Esophagus squamous epithelium (tissue), 5 donors: ENCODE measurements at regions not wholly inside any gene's neighbourhood (a gene's known extent, or its start where the extent isn't known, plus 50 kb on each side); places are given as distances from the start of the nearest gene placed in this dataset.

Source experiments
- DNase-seq: peaks from one replicate; lab custom pipeline; 2025; lab: John Stamatoyannopoulos, UW
- H3K27ac ChIP-seq, 4 donors: fragments of 200-600 bp; sonication (generic); one replicate each; pipeline ENCODE4 v1.5.1; 2016 to 2019; ENCODE audit warnings: mild to moderate bottlenecking in 1 of 4
- H3K27me3 ChIP-seq, 4 donors: fragments of 200-600 bp; sonication (generic); 1 replicate in 3 of 4; 2 replicates in 1 of 4; pipeline versions ENCODE4 v1.5.1 to v1.6.0; 2017 to 2021; ENCODE audit warnings: antibody characterized with exemption in 1 of 4
- H3K36me3 ChIP-seq, 3 donors: fragments of 200-600 bp; sonication (generic); one replicate each; pipeline ENCODE4 v1.5.1; 2016 to 2019
- H3K4me1 ChIP-seq, 3 donors: fragments of 200-600 bp; sonication (generic); one replicate each; pipeline ENCODE4 v1.5.1; 2017 to 2019
- H3K4me3 ChIP-seq, 4 donors: fragments of 200-600 bp; sonication (generic); 1 replicate in 3 of 4; 2 replicates in 1 of 4; pipeline ENCODE4 v1.5.1; 2016 to 2019; ENCODE audit warnings: mild to moderate bottlenecking in 2 of 4, moderate library complexity in 1 of 4
- H3K9me3 ChIP-seq, 3 donors: fragments of 200-600 bp; sonication (generic); one replicate each; pipeline ENCODE4 v1.5.1; 2016 to 2019
- POLR2A ChIP-seq, 4 donors: fragments of 450-650 bp; IDR thresholded peaks; one replicate each; pipeline ENCODE4 v1.6.1; 2017; ENCODE audit warnings: antibody characterized with exemption in 4 of 4, mild to moderate bottlenecking in 4 of 4, moderate library complexity in 3 of 4
- WGBS, 2 donors: methylation state at CpG; one replicate each; pipeline ENCODE4 v1.1.5; 2018; 5-methylcytosine and 5-hydroxymethylcytosine counted together
- intact Hi-C: fragments of 100-400 bp; cut with DNase I; formaldehyde crosslinking; loops from one replicate; pipeline ENCODE4 v1.15.0; 2022
- TF ChIP-seq, protein P1 (sequence below), 6 experiments: fragments of 450-650 bp in 4 of 6; fragments of 200-600 bp in 2 of 6; sonication (generic) in 2 of 6; IDR thresholded peaks; one replicate each; pipeline ENCODE4 v1.5.1; 2016 to 2019; ENCODE audit warnings: antibody characterized with exemption in 6 of 6, mild to moderate bottlenecking in 4 of 6, moderate library complexity in 4 of 6
- donor health status: DM: yes; HTN: yes; CAD: no.

DNA sequence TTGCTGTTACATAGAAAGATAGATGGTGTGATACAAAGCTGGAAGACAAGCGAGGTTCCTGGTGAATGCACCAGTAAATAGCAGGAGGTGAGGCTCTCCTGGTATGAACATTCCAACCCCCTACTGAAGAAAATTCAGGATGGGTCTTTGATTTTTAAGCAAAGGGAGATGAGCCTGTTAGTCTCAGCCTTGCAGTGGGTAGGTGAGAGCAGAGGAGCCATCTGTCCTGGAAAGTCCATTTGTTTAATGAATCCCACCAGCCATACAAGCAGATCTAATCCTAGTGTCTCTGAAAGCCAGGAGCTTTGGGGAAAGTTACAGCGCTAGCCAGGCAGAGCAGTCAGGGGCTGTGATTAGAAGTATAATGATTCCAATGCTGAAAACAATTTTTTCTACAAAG is 234.8 kb upstream of the FOXN3 start:
- WGBS, 2 donors: 81 to 94% methylated on average over 2 of the region's 2 CpGs
- DNase-seq: no peak
- intact Hi-C loops: no loop called here
- no peaks in the 10 kb centered on the region for H3K36me3 ChIP-seq
- no peaks in the 10 kb centered on the region for H3K9me3 ChIP-seq
- H3K4me1 ChIP-seq: no peaks in the 10 kb centered on the region
- no peak overlapping the region for H3K27ac ChIP-seq
- H3K27me3 ChIP-seq: no peaks in the 10 kb centered on the region
- no peak overlapping the region for H3K4me3 ChIP-seq
- no peak for TF ChIP-seq POLR2A (IDR thresholded peaks at IDR 0.05)
- TF ChIP-seq, protein P1, sequence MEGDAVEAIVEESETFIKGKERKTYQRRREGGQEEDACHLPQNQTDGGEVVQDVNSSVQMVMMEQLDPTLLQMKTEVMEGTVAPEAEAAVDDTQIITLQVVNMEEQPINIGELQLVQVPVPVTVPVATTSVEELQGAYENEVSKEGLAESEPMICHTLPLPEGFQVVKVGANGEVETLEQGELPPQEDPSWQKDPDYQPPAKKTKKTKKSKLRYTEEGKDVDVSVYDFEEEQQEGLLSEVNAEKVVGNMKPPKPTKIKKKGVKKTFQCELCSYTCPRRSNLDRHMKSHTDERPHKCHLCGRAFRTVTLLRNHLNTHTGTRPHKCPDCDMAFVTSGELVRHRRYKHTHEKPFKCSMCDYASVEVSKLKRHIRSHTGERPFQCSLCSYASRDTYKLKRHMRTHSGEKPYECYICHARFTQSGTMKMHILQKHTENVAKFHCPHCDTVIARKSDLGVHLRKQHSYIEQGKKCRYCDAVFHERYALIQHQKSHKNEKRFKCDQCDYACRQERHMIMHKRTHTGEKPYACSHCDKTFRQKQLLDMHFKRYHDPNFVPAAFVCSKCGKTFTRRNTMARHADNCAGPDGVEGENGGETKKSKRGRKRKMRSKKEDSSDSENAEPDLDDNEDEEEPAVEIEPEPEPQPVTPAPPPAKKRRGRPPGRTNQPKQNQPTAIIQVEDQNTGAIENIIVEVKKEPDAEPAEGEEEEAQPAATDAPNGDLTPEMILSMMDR (IDR thresholded peaks at IDR 0.05): no peak

DNA sequence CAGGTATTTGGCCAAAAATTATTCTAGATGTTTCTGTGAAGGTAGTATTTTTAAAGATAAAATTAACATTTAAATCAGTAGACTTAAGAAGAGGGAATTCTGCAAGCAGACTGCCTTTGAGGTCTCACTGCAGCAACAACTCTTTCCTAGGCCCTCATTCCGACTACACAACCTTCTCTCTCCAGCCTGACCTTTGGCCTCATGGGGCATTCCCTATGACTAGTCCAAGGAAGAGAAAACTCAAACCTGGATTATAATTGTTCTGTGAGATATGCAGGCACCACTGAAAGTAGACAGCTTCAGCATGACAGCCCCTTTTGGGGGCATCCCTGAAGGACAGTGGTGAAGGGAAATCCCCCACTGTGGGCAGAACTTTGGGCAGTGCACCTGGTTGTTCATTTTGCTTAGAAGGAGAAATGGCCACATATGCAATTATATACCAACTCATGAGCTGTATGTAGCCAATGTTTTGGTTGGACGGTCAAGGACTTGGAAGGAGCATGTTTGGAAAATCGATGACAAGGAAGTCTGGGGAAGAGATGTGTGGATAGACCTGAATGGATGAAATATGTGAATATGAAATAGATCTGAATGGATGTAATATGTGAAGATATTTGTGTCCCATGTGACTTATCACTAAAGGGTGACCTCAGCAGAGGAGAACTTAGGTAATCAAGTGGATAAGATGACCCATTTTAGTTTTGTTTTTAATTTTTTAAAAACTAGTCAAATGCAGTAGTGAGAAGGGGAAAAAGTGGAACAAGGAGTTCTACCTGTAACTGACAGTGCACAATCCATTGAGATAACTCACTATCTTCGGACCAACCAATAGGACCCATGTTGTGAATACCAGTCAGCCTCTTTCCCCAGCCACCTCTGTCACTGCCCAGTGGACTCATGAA is 233.3 kb upstream of the FOXN3 start:
- no peak overlapping the region for H3K4me3 ChIP-seq
- TF ChIP-seq, protein P1 (IDR thresholded peaks at IDR 0.05): no peak
- TF ChIP-seq POLR2A (IDR thresholded peaks at IDR 0.05): no peak
- H3K27ac ChIP-seq: no peak overlapping the region
- WGBS, 2 donors: 80 to 95% methylated on average over 4 of the region's 4 CpGs
- DNase-seq: no peak
- H3K36me3 ChIP-seq: no peaks in the 10 kb centered on the region
- no peaks in the 10 kb centered on the region for H3K4me1 ChIP-seq
- intact Hi-C loops: no loop called here
- H3K9me3 ChIP-seq: no peaks in the 10 kb centered on the region
- no peaks in the 10 kb centered on the region for H3K27me3 ChIP-seq

- 76 to 89% methylated on average over 7 of the region's 7 CpGs for WGBS, 2 donors
- Histone ChIP-seq H3K27me3 (no peaks in the 10 kb centered on the region), H3K36me3 (no peaks in the 10 kb centered on the region), H3K4me3 (no peak overlapping the region), H3K27ac (no peak overlapping the region), H3K4me1 (no peaks in the 10 kb centered on the region), H3K9me3 (no peaks in the 10 kb centered on the region)
- no peak for DNase-seq
- TF ChIP-seq, protein P1 (IDR thresholded peaks at IDR 0.05): no peak
- no peak for TF ChIP-seq POLR2A (IDR thresholded peaks at IDR 0.05)
- intact Hi-C loops: no loop called here
Observed at GRCh38 chr14:89649451-89650075, 232.5 kb upstream of the FOXN3 start.

DNA sequence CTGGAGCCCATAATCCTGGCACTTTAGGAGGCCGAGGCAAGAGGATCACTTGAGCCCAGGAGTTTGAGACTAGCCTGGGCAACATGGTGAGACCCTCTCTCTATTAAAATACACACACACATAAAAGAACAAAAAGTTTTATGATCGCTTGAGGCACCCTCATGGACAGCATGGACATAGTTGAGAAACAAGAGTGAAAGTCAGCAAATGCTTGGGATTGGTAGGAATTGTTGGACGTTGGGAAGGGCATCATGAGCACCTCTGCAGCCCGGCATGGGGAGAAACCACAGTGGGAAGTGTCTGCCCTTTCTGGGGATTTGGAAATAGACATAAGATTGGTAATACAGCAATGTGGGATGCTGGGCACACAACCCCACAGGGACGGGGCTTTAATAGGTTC is 231.9 kb upstream of the FOXN3 start:
- intact Hi-C loops: no loop called here
- H3K27ac ChIP-seq: no peak overlapping the region
- WGBS, 2 donors: 74 to 88% methylated on average over 5 of the region's 5 CpGs
- H3K4me1 ChIP-seq: no peaks in the 10 kb centered on the region
- no peaks in the 10 kb centered on the region for H3K27me3 ChIP-seq
- no peaks in the 10 kb centered on the region for H3K36me3 ChIP-seq
- no peak overlapping the region for H3K4me3 ChIP-seq
- H3K9me3 ChIP-seq: no peaks in the 10 kb centered on the region
- no peak for DNase-seq
- no peak for TF ChIP-seq POLR2A (IDR thresholded peaks at IDR 0.05)
- TF ChIP-seq, protein P1 (IDR thresholded peaks at IDR 0.05): no peak

- no peak for DNase-seq
- 77 to 87% methylated on average over 3 of the region's 3 CpGs for WGBS, 2 donors
Observed at GRCh38 chr14:89648510-89648909, 231.5 kb upstream of the FOXN3 start.

More at GRCh38 chr14:89648510-89648909, 231.5 kb upstream of the FOXN3 start:
- H3K9me3 ChIP-seq: no peaks in the 10 kb centered on the region
- intact Hi-C loops: no loop called here
- H3K27me3 ChIP-seq: no peaks in the 10 kb centered on the region
- TF ChIP-seq, protein P1 (IDR thresholded peaks at IDR 0.05): no peak
- no peak for TF ChIP-seq POLR2A (IDR thresholded peaks at IDR 0.05)
- H3K36me3 ChIP-seq: no peaks in the 10 kb centered on the region
- H3K4me3 ChIP-seq: no peak overlapping the region
- H3K27ac ChIP-seq: no peak overlapping the region
- H3K4me1 ChIP-seq: no peaks in the 10 kb centered on the region
